DMS79 treated with DMSO at 0.1 percent for 48 hours (cell line): ENCODE measurements at regions not wholly inside any gene's neighbourhood (a gene's known extent, or its start where the extent isn't known, plus 50 kb on each side); places are given as distances from the start of the nearest gene placed in this dataset.

Experiments used
- DNase-seq: peaks from one replicate; lab custom pipeline; 2025; lab: John Stamatoyannopoulos, UW

DNA sequence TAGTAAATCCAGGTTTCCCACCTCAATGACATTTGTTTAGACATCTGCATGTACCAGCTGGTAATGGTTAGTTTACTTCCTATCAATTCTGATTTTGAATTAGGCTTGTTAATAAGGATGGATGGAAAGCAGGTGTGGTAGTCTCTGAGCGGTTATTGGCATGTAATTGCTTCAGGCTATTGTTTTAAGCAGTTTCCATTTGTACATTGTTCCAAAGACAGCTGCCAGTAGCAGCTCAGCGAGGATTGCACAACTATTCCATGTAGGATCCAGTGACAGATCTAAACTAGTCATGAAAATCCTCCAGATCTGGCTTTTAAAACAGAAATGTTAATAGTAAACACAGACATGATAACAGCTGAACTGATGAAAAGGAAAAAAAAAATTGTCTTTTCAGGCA is 436.0 kb upstream of the ADARB2 start:
- DNase-seq, result no peak

DNA sequence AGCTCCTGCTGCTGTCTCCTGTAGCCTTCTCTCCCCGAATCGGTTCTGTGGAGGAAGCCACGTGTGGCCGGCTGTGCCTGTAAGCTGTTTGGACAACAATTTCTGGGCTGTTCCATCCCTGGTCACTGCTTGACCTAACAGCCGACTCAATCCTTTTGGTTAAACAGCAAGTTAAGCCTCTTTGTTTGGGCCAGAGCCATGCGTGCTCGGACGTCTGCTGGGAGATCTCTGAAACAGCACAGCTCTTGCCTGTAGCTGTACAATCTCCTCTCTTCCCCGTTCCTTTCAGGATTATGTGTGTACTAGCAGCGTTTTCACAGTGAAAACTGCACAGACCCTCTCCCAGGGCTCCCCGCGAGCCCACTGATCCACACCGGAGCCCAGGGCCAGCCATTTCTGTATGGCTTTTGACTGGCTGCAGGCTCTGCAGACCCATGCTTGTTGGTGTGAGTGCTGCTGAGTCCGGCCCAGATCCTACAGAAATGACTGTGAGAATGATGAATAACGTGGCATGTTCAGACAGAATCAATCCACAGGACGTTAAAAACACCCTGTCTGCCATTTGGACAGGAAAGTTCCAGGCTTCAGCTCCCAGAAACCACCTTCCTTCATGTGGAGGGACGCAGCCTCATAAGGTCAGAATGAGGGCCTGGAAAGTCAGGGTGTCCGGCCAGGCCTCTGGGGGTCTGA is 428.6 kb upstream of the ADARB2 start:
- no peak for DNase-seq

DNA sequence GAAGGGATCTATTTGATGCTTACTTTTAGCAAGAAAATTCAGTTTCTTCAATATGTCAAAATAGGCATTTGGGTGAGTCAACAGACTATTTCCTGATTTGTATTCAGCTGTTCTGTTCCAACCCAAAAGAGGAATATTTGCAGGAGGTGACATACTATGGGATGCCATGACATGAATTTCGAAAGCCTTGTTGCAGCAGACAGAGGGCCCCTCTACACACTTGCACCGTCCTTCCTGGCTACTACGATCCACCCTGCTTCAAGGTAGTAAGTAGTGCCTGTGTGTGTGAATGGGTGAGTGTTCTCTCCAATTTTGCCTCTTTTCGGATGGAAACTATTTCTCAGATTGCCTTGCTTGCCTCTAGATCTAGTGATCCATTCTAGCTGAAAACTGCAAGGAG is 413.0 kb upstream of the ADARB2 start:
- no peak for DNase-seq

DNA sequence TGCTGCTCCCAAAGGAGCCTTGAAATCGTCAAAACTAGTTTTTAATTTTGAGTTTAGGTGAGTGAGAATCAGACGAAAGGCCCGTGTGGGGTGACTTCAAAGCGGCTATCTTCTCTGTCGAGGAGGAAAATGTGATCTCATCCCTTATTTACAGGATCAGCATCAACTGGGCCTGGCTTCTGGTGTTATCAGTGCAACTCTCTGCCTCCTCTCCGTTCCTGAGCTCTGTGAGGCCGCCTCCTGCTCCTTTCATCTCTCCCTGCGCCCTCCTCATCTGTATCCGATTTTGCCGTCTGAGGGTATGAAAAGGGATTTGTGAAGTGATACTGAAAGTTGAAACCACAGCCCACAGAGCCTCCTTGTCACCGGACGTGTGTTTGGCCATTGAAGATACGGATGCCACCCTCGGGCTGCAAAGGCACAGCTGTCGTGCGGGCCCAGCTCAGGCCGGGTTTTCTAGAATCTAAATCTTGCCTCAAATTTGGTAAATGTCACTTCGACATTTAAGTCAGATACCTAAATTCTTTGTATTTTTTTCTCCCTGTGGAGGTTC is 408.7 kb upstream of the ADARB2 start:
- no peak for DNase-seq

DNA sequence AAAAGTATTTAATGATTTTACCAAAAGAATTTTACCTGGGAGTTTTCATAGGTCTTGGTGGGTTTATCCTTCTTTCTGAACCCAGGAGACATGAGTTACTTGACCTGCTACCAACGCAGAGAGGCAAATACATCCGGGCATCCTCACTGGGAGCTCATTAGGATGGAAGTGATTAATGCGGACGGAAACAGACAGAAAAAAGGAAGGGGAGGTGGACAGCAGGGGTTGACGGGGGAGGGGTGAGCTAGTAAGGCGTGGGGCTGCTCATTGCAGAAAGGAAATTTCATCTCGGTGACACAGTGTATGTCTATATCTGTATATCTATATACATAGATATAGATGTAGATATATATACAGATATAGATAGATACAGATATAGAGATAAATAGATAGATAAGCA is 408.2 kb upstream of the ADARB2 start:
- no peak for DNase-seq

DNA sequence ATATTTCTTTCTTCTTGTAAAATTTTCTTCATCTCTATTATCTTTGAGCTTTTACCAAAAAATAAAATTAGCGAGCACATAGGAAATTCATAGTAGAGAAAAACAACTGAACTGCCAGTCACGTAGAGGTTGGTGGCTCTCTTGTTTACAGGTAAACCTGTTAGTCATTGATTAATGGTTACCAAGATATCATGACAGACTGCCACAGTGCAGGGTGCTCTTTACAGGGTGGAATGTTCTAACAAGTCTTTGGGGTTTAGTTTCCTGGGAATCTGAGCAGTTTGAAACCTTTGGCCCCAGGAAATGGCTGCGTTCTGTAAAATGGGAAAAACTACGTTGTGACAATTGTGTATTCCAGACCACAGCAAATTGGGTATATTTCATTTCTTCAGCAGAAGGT is 407.3 kb upstream of the ADARB2 start:
- DNase-seq, result no peak

DNA sequence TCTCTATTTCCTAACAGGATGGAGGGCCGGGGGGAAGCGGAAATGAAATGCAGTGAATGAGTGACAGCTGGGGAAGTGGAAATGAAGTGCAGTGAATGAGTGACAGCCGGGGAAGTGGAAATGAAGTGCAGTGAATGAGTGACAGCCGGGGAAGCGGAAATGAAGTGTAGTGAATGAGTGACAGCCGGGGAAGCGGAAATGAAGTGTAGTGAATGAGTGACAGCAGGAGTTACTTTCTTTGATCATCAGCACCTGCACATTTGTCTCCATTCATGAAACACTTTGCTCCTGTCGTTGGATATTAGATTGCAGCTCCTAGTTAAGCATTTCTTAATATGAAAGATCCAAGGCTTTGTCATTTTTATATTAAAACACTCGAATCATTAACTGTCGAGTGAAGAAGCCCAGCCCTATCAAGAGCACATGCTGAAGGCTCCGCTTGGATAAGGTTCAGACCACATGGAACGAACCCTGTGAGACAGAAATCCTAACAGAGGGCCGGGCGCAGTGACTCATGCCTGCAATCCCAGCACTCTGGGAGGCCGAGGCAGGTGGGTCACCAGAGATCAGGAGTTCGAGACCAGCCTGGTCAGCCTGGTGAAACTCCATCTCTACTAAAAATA is 406.0 kb upstream of the ADARB2 start:
- no peak for DNase-seq

DNA sequence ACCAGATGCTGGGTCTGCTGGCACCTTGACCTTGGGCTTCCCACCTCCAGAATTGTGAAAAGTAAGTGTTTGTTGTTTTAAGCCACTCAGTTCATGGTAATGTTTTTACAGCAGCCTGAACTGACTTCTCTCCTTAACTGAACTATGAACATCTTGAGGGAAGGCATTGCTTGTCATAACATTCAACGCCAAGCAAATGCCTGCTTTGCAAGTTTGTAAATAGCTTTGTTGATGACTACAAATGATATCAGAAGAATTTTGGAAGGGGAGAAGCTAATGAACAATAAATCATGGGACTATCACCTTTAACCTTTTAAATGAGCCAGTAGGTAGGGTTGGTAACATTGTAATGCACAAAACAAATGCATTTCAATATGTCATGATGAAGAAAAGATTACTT is 402.4 kb upstream of the ADARB2 start:
- no peak for DNase-seq

DNA sequence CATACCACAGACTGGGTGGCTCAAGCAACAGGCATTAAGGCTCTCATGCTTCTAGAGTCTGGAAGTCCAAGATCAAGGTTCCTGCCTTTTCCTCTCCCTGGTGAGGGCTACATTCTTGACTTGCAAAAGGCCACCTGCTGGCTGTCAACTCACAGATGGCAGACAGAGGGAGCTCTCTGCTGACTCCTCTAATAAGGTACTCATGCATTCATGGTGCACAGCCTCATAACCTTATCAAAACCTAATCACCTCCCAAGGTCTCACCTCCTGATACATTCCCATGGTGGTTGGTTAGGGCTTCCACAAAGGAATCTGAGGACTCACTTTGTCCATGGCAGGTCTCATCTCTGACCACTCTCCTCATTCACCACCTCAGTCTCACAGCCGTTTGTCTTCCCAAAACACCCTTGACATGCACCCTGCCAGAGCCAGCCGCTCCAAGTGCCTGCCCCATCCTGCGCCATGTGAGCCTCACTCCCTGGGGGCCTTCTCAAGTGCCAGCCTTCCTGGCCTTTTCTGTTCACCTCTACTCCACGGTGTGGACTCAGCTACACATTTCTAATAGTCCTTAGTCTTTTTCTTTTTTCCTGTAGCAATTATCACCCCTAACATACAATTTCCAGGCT is 400.3 kb upstream of the ADARB2 start:
- DNase-seq, result no peak

DNA sequence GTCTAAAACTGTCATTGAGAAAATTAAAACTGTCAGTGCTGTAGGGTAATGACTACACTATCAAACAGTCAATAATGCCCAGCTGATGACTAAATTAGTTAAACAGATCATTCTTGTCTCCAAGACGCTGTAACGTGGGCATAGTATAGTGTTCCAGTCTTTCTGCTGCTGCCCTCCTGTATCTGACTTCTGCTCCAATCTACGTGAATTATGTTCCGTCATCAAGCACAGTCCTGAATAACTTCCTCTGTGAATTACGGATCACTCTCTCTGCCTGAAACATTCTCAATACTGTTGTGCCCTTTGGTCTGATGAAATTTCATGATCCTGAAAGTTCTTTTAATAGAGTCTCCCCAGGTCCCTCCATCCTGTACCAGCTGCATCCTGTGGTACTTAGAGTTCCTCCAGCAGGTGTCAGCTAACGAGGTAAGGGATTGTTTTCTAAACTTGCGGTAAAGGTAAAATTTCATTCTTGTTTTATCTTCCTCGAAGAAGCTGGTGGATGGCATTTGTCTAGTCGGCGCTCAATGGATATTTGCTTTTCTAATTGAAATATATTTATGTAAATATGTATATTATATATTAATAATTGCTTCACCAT is 393.5 kb upstream of the ADARB2 start:
- DNase-seq, result no peak

DNA sequence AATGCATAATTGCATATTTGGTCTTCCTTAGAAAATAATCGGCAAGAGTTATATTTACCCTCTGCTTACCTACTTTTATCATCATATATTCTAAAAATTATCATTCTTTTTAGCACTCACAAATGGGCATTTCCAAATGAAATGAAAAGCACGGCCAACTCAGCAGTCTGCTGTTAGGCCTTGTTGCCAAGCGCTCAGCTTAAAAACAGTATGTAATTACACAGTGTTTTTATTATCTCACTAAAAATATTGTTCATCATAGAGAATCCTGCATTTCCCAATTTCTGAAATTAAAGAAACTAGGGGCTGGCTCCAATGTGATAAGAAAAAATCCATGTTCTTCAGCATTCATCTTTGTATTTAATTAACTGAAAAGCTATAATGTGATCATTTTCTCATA is 391.7 kb upstream of the ADARB2 start:
- no peak for DNase-seq

DNA sequence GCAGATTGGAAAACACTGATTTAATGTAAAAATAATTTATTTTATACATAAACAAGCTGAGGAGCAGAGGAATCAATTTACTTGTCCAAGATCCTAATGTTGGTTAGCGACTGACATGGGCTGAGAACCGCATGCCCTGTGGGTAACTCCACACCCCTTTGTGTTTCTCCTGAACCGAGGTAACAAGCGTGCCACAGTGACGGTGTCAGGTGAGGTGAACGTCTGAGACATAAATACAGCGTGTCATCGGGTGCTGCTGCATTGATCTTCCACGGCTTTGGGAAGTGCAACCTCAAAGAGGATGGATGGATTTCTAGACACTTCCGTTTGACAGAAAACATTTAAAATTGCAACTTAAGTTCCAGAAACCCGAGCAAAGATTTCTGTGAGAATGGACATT is 386.8 kb upstream of the ADARB2 start:
- DNase-seq, result no peak

DNA sequence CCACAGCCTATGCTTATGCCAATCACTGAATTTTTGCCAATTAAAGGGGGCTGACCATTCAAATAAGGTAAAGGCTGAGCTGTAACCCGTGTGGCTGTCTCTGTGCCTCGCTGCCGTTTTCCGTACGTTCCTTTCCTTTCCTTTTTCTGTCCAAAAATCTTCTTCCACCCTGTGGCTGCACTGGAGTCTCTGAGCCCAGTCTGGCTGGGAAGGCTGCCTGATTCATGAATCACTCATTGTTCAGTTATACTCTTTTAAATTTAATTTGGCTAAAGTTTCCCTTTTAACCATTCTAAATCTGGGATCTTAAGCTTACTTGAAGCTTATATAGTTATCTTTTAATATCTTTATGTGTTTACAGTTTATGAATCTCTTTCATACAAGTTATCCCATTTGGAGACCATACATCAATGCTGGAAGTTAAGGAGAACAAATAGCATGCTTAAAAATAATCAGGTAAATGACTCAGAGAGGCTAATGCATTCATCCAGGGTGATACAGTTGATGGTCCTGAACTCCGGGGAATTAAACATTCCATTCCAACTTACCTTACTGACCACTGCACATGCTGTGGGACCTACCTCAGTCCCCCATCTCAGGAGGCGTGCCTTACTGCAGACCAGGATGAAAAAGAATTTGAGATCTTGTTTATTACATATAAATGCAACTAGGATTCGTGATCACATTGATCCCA is 385.3 kb upstream of the ADARB2 start:
- no peak for DNase-seq

DNA sequence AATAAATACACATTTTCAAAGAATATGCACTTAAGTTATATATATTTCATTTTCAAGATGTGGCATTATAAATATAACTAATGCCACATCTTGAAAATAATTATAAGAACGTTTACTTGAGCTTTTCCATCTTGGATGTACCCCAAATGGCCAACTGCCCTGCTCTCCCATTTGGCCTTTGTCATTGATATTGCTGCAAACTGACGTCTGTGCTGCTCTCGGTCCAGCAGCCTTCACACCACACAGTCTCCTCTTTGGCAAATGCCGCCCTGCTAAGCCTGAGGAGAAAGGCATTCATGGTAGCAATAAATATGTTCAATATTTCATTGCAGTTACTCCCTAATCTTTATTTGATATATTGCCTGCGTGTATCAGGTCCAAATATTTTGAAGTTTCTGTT is 384.6 kb upstream of the ADARB2 start:
- DNase-seq, result no peak

DNA sequence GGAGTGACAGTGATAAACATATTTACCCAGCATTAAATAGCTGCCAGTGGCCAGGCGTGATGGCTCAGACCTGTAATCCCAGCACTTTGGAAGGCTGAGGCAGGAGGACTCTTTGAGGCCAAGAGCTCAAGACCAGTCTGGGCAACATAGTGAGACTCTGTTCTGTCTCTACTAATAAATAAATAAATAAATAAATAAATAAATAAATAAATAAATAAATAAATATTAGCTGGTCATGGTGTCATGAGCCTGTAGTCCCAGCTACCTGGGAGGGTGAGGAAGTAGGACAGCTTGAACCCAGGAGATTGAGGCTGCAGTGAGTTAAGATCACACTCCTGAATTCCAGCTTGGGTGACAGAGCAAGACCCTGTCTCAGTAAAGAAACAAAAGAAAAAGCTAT is 384.0 kb upstream of the ADARB2 start:
- DNase-seq, result no peak

DNA sequence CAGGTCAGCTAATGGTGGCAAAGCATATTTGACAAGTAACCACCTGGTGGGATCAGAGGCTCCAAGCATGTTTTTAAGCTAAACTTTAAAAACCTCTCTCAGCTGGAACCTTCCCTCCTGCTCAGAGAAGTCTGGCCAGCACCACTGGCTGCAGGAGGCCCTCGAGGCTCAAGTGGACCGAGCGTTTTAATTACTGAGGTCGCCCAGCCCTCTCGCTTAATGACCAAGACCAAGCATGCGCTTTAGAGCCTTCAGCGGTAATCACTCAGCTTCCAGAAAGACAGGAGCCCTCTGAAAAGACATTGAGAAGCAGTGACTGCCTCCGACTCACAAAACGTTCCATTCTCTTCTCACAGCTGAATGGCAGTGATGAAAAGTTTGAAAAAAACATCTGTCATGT is 383.4 kb upstream of the ADARB2 start:
- DNase-seq, result no peak

DNA sequence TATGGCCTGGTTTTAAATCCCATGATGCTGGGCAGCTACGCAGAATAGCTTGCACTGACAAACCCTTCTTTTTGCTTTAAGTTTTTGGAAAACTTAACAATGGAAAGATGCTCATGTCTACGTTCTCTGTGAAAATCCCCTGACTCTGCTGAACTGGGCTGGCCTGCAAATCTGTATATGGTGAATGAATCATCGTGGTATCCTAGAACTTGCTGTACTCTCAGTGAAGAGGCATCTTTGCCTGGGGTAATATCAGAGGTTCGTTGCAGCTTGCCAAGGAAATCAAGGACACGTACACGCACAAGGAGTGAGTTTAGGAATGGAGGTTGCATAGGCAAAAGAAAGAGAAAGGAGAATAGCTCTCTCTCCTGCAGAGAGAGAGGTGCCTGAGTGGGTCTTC is 382.0 kb upstream of the ADARB2 start:
- DNase-seq, result no peak

DNA sequence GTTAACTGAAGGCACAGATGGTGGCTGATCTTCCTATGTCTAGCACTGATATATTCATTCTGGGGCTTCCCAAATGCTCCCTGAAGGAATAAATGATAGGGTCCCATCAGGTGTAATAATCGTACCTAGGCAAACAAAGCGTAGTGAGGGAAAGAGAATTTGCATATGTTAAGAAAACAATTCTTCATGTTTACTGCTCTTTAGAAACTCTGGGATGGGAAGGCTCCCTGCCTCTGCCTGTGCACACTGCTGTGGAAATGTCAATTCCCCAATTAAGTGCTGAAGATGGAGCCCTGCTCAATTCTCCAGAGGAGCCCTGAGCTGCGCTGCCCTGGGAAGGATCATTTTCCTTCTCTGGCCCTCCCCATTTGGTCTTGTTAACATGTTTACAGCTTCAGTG is 380.9 kb upstream of the ADARB2 start:
- no peak for DNase-seq

DNA sequence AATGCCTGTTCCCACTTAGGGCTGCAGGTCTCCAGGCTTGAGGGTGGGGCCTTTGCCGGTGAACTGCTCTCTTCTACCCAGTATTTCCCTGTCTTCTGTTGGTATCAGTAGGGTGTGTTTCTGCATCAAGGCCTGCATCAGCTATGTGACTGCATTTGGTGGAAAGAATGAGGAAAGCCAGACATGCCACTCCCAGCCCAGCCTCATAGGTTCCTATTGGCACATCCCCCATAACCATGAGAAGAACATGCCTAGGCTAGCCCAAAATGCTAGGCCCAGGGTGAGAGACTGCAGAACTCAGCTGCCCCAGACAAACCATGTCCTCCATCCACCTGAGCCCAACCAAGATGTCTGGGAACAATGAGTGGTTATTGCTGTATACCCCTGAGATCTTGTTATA is 380.3 kb upstream of the ADARB2 start:
- DNase-seq, result no peak

DNA sequence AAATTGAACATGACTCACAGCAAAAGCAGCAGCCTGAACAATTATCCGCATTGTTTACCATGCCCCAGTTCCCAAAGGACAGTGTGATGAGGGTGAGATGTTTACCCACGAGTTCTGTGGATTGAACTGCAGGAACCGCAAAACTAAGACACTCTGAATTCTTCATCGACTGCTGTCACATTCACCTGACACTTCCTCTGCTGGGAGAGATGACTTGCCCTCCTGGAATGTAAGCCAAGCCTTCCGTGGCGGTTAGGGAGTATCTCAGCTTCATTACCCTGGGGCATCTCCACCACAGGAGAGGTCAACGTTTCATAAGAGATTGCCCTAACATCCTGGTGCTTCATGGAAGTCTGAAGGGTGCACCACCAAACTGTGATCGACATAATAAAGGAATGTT is 374.6 kb upstream of the ADARB2 start:
- no peak for DNase-seq

DNA sequence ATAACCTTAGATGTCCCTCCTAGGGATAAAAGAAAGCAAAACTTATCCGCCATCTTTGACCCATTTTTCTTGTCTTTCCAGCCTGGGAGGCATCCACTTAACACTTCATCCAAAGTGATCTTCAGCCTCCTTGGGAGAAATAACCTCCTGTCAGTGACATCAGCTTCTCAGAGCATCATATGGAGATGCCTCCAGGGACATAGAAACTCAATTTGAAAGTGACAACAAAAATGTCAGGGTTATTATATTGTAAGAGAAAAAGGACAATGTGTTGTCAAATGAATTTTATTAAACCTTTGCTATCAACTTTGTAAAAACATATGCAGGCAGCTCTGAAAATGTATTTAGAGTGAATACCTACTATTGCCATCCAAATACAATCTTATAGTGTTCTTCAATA is 371.2 kb upstream of the ADARB2 start:
- DNase-seq, result no peak

DNA sequence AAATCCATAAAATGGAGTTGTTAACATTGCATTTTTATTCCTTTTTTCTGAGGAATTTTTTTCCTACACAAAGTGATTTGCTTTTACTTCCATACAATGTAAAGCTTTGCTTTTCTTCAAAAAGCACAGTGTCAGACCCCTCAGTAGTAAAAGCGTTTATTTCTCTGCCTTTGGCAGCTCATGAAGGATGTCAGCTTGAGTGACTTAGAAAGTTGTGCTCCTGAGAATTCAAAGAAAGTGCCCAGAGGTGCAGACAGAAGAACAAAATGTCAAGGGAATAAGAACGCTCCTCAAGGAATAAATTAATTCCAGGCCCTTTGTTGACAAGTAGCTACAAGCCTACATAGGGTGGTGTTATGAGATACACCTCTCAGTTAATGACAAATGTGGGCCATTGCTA is 369.3 kb upstream of the ADARB2 start:
- DNase-seq, result no peak

DNA sequence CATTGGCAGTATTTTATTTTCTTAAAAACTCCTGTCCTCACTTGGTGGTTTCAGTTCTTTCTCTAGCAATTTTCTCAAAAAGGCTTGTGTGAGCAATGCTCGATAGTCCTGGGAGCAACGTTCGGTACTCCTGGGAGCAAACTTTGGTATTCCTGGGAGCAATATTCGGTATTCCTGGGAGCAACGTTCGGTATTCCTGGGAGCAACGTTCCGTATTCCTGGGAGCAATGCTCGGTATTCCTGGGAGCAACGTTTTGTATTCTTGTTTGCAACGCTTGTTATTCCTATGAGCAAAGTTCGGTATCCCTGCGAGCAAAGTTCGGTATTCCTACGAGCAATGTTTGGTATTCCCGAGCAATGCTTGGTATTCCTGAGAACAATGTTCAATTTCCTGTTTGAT is 362.0 kb upstream of the ADARB2 start:
- no peak for DNase-seq
